Glutamatergic neuron (in vitro differentiated cells): ENCODE measurements at regions not wholly inside any gene's neighbourhood (a gene's known extent, or its start where the extent isn't known, plus 50 kb on each side); places are given as distances from the start of the nearest gene placed in this dataset.

Experiments used
- DNase-seq: peaks from one replicate; pipeline ENCODE4 v3.0.0; 2022
- H3K27ac Mint-ChIP-seq: one replicate; pipeline ENCODE4 v1.8.0; 2020; ENCODE audit warnings: mild to moderate bottlenecking, mixed read lengths, inconsistent platforms; ENCODE audit not compliant: unreplicated experiment
- H3K27me3 Mint-ChIP-seq: one replicate; pipeline ENCODE4 v1.8.0; 2020; ENCODE audit warnings: mild to moderate bottlenecking, moderate library complexity, mixed read lengths, inconsistent platforms; ENCODE audit not compliant: unreplicated experiment
- H3K36me3 Mint-ChIP-seq: one replicate; pipeline ENCODE4 v1.8.0; 2020; ENCODE audit warnings: mild to moderate bottlenecking, mixed read lengths, inconsistent platforms; ENCODE audit not compliant: unreplicated experiment
- H3K4me1 Mint-ChIP-seq: one replicate; pipeline ENCODE4 v1.8.0; 2020; ENCODE audit warnings: mild to moderate bottlenecking, low read depth, mixed read lengths, inconsistent platforms; ENCODE audit not compliant: unreplicated experiment
- H3K4me3 Mint-ChIP-seq: one replicate; pipeline ENCODE4 v1.8.0; 2020; ENCODE audit warnings: mild to moderate bottlenecking, mixed read lengths, inconsistent platforms; ENCODE audit not compliant: unreplicated experiment
- H3K9me3 Mint-ChIP-seq: one replicate; pipeline ENCODE4 v1.8.0; 2020; ENCODE audit warnings: mild to moderate bottlenecking, moderate library complexity, mixed read lengths, inconsistent platforms; ENCODE audit not compliant: unreplicated experiment
- TF ChIP-seq, protein P1 (sequence below): fragments of 200-600 bp; sonication (generic); IDR thresholded peaks from one replicate; pipeline ENCODE4 v1.5.0; 2021; ENCODE audit not compliant: partially characterized antibody, unreplicated experiment

GRCh38 chr1:98498651-98499050, 162.9 kb upstream of the SNX7 start:
- Mint-ChIP-seq H3K27me3 (no peaks in the 10 kb centered on the region), H3K27ac (no peak overlapping the region), H3K36me3 (no peaks in the 10 kb centered on the region), H3K4me3 (no peak overlapping the region), H3K9me3 (peaks cover 4% of the 10 kb centered on the region), H3K4me1 (peaks cover 2% of the 10 kb centered on the region)
- TF ChIP-seq, protein P1, sequence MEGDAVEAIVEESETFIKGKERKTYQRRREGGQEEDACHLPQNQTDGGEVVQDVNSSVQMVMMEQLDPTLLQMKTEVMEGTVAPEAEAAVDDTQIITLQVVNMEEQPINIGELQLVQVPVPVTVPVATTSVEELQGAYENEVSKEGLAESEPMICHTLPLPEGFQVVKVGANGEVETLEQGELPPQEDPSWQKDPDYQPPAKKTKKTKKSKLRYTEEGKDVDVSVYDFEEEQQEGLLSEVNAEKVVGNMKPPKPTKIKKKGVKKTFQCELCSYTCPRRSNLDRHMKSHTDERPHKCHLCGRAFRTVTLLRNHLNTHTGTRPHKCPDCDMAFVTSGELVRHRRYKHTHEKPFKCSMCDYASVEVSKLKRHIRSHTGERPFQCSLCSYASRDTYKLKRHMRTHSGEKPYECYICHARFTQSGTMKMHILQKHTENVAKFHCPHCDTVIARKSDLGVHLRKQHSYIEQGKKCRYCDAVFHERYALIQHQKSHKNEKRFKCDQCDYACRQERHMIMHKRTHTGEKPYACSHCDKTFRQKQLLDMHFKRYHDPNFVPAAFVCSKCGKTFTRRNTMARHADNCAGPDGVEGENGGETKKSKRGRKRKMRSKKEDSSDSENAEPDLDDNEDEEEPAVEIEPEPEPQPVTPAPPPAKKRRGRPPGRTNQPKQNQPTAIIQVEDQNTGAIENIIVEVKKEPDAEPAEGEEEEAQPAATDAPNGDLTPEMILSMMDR: no peak
- DNase-seq: no peak

GRCh38 chr1:98497497-98497896, 164.0 kb upstream of the SNX7 start:
- peaks cover 4% of the 10 kb centered on the region for H3K9me3 Mint-ChIP-seq
- TF ChIP-seq, protein P1: no peak
- no peak overlapping the region for H3K27ac Mint-ChIP-seq
- no peak for DNase-seq
- no peak overlapping the region for H3K4me3 Mint-ChIP-seq
- H3K27me3 Mint-ChIP-seq: no peaks in the 10 kb centered on the region
- H3K36me3 Mint-ChIP-seq: no peaks in the 10 kb centered on the region
- H3K4me1 Mint-ChIP-seq: peaks cover 2% of the 10 kb centered on the region

- no peak overlapping the region for H3K4me3 Mint-ChIP-seq
- H3K4me1 Mint-ChIP-seq: peaks cover 2% of the 10 kb centered on the region
- no peaks in the 10 kb centered on the region for H3K36me3 Mint-ChIP-seq
These were observed 165.1 kb upstream of the SNX7 start for GRCh38 chr1:98496256-98496995.

DNA sequence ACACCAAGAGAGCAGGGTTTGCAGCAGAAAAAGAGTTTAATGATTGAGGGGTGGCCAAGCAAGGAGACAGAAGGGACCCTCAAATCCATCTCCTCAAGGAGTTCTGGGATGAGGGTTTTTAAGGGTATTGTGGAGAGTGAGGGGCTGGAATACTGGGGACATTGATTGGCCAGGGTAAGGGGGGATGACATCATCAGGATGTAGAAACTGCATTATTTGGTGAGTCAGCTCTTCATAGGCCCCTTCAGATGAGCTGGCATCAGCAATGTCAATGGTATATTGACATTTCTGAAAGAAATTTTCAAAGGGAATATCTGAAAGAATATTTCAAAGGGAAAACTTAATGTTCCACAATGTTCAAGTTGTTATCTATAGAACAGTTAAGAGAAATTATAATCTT, 168.1 kb upstream of the SNX7 start:
- no peaks in the 10 kb centered on the region for H3K36me3 Mint-ChIP-seq
- no peaks in the 10 kb centered on the region for H3K9me3 Mint-ChIP-seq
- H3K27me3 Mint-ChIP-seq: no peaks in the 10 kb centered on the region
- no peak overlapping the region for H3K27ac Mint-ChIP-seq
- no peaks in the 10 kb centered on the region for H3K4me1 Mint-ChIP-seq
- TF ChIP-seq, protein P1: no peak
- no peak overlapping the region for H3K4me3 Mint-ChIP-seq
- DNase-seq: no peak

More at GRCh38 chr1:98496256-98496995, 165.1 kb upstream of the SNX7 start:
- DNase-seq: no peak
- Mint-ChIP-seq H3K27me3 (no peaks in the 10 kb centered on the region), H3K27ac (no peak overlapping the region), H3K9me3 (peaks cover 4% of the 10 kb centered on the region)
- TF ChIP-seq, protein P1: no peak

GRCh38 chr1:98490099-98490498, 171.4 kb upstream of the SNX7 start:
- H3K27ac Mint-ChIP-seq: no peak overlapping the region
- DNase-seq: no peak
- no peaks in the 10 kb centered on the region for H3K9me3 Mint-ChIP-seq
- H3K27me3 Mint-ChIP-seq: no peaks in the 10 kb centered on the region
- TF ChIP-seq, protein P1: no peak
- no peak overlapping the region for H3K4me3 Mint-ChIP-seq
- no peaks in the 10 kb centered on the region for H3K4me1 Mint-ChIP-seq
- H3K36me3 Mint-ChIP-seq: no peaks in the 10 kb centered on the region
